SHP77 (cell line): ENCODE measurements at regions not wholly inside any gene's neighbourhood (a gene's known extent, or its start where the extent isn't known, plus 50 kb on each side); places are given as distances from the start of the nearest gene placed in this dataset.
"Not testable (repeated sequence)": the region's sequence is repeated elsewhere in the genome, so short reads cannot be mapped to it uniquely, and the experiment has no call there.

Source experiments
- DNase-seq, 2 experiments: peaks; one replicate each; lab custom pipeline; 2025; lab: John Stamatoyannopoulos, UW

GRCh38 chr6:68022968-68023367 lies 612.1 kb upstream of the ADGRB3 start:
- DNase-seq: not testable (repeated sequence)

DNA sequence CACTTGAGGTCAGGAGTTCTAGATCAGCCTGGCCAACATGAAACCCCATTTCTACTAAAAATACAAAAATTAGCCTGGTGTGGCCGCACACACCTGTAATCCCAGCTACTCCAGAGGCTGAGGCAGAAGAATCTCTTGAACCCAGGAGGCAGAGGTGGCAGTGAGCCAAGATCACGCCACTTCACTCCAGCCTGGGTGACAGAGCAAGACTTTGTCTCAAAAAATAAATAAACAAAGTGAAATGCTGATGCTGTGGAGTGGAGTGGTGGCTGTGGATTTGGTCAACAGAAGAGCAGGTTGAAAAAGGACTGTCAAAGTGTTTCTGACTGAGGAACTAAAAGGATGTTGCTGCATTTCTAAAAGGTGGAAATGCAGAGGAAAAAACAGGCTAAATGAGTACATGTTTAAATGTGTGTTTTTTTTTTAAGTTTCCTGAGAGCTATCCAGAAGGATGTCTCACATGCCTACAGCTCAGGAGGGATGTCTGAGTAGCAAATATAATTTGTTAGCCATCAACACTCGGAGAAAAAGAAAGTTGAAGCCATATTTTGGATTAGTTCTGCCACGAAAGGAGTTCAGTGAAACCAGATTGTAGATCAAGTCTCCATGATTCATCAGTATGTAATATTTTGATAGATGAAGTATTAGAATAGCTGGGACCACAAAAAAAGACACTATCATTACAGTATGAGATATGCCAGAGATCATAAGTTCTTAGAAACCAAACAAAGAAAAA lies 621.1 kb upstream of the ADGRB3 start:
- no peak for DNase-seq

GRCh38 chr6:68012822-68013221 lies 622.3 kb upstream of the ADGRB3 start:
- DNase-seq: no peak

DNA sequence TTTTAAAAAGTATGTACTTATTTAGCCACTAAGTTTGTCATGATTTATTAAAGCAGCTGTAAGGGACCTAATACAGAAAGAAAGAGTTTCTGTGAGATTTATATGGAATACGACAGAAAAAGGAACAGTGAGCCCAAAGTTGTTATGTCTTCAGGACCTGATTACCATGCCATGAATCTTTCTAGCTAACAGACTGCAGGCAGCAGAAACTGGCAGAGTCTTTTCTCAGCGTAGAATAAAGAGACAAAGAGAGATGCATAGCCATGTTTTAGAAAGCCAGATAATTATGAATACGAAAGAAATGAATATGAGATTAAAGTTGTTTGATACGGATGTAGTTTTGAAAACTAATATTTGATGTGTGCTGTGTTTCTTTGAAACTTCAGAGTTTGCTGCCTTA lies 624.1 kb upstream of the ADGRB3 start:
- no peak for DNase-seq

- no peak for DNase-seq
Observed at GRCh38 chr6:68008445-68008844, 626.6 kb upstream of the ADGRB3 start.

GRCh38 chr6:68007717-68008116 lies 627.4 kb upstream of the ADGRB3 start:
- DNase-seq: no peak

- DNase-seq: no peak
Observed at GRCh38 chr6:67986694-67987232, 648.3 kb upstream of the ADGRB3 start.

- DNase-seq: no peak
Observed at GRCh38 chr6:67976486-67976885, 658.6 kb upstream of the ADGRB3 start.

DNA sequence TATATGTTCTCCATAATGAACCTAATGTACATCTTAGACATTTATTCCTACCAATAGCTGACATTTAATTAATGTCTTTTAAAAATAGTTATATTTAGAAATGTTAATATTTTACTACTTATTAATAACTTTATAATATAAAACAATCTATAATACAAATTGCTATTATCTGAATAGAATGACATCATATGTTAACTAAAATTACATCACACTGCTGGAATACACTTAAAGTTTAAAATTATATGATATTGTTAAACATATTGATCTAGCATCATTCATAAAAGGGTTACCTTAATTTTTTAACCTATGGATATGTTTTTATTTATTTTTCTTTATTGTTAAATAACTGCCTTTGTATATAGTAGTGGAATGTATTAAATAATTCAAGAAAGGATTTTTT lies 660.2 kb upstream of the ADGRB3 start:
- DNase-seq: no peak

DNA sequence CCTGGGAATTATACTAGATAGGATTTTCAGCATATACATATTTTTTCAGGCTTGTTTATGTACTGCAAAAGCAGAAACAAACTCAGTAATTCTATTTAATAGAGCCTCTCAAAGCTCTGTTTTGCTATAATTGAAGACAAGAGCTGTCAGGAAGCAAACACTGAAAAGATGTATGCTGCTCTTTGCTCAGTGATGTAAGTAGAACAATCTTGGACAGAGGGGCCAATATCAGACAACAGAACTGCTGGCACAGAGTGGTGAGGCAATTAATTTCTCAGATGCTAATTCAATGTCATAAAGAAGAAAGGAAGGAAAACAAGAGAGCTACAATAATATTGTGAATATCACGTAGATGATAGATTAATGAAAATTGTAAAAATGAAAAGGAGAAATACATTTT lies 663.3 kb upstream of the ADGRB3 start:
- no peak for DNase-seq

DNA sequence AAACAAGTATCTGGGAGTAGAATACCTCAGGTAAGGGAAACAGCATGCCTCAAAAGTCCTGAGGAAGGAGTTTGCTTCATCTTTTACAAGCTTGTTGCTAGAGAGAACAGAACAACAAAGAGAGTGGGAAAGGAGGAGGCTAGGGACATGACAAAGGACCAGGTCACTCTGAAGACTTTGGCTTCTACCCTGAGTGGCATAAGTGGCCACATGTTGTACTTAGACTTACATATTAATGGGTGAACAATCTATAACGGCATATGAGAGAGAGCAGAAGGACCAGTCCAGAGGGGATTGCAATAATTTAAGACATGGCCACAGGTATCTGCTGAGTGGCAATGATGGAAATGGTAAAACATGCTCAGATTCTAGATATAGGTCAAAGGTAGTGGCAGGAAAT lies 668.3 kb upstream of the ADGRB3 start:
- DNase-seq: no peak

DNA sequence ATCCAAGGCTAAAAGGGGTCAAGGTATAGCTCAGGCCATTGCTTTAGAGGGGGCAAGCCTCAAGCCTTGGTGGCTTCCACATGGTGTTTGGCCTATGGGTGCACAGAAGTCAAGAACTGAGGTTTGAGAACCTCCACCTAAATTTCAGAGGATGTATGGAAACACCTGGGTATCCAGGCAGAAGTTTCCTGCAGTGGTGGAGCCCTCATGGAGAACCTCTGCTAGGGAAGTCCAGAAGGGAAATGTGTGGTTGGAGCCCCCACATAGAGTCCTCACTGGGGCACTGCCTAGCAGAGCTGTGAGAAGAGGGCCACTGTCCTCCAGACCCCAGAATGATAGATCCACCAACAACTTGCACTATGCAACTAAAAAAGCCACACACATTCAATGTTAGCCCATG lies 678.7 kb upstream of the ADGRB3 start:
- no peak for DNase-seq

GRCh38 chr6:67952948-67953347 lies 682.1 kb upstream of the ADGRB3 start:
- no peak for DNase-seq

- no peak for DNase-seq
Observed at GRCh38 chr6:67952121-67952520, 683.0 kb upstream of the ADGRB3 start.

DNA sequence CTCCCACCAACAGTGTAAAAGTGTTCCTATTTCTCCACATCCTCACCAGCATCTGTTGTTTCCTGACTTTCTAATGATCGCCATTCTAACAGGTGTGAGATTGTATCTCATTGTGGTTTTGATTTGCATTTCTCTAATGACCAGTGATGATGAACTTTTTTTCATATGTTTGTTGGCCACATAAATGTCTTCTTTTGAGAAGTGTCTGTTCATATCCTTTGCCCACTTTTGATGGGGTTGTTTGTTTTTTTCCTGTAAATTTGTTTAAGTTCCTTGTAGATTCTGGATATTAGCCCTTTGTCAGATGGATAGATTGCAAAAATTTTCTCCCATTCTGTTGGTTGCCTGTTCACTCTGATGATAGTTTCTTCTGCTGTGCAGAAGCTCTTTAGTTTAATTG lies 687.3 kb upstream of the ADGRB3 start:
- DNase-seq: not testable (repeated sequence)

GRCh38 chr6:67935976-67936477 lies 699.1 kb upstream of the ADGRB3 start:
- DNase-seq: no peak

- DNase-seq: peak in 1 of 2 experiments; percentile 2
Observed at GRCh38 chr6:67933278-67933677, 701.8 kb upstream of the ADGRB3 start.

DNA sequence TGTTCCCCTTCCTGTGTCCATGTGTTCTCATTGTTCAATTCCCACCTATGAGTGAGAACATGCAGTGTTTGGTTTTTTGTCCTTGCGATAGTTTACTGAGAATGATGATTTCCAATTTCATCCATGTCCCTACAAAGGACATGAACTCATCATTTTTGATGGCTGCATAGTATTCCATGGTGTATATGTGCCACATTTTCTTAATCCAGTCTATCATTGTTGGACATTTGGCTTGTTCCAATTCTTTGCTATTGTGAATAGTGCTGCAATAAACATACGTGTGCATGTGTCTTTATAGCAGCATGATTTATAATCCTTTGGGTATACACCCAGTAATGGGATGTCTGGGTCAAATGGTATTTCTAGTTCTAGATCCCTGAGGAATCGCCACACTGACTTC lies 712.5 kb upstream of the ADGRB3 start:
- not testable (repeated sequence) for DNase-seq

- not testable (repeated sequence) for DNase-seq
Observed at GRCh38 chr6:67920040-67920439, 715.0 kb upstream of the ADGRB3 start.

DNA sequence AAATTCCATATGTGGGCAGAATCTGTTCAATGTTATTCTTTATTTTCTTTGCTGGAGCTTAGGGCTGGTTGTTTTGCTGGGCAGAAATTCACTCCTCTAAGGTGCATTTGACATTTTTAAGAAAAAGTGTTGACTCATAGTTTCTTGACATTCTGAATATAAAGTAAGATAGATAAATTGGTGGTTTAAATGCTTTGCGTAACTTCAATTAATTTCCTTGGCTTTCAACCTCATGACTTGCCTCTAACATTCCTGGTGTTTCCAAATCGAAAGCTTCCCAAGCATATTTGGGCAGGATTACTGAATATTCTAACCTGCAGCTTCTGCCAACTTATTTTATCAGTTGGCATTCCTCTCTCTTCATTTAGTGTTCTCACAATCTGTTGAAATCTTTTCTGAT lies 718.7 kb upstream of the ADGRB3 start:
- DNase-seq: no peak

DNA sequence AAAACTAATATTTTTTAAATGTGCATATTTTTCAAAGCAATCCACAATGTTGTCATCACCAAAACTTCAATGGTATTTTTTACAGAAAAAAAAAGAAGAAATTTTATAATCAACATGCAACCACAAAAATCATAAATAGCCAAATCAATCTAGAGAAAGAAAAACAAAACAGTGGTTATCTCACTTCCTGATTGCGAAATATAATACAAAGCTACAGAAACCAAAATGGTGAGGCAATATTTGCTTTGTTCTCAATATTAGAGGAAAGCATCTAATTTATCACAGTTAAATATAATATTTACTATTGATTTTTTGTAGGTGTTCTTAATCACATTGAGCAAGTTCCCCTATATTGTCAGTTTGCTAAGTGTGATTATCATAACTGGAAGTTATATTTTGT lies 720.7 kb upstream of the ADGRB3 start:
- no peak for DNase-seq

DNA sequence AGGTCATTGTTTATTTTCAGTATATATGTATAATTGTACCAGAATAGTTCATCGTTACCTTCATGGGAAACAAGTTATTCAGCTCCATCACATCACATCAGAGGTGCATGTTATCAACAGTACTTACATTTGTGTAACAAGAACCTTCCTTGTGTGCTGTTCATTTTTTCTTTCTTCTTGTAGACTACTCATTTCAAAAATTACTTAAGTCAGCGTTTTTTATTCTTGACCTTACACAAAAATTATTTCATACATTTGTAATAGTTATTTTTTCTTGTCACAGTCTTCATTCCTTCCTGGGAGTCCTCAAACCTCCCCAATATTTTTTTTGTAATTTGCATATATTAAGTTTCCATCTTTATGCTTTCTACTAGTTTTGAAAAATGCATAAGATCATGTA lies 725.7 kb upstream of the ADGRB3 start:
- no peak for DNase-seq

DNA sequence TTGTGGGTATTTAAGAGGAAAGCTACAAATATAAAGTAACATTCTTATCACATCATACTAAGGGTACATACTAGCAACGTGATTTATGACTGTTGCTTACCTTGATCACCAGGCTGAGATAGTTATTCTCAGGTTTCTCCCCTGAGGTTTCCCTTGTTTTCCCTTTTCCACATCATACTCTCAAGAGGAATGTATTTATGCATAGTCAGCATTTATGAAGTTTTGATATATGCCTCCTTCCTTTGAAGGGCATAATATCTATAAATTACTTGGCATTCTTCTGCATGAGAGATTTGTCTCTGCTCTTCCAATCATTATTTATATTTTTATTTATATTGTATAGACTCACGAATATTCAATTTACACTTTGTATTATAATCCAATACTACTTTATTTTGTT lies 726.7 kb upstream of the ADGRB3 start:
- DNase-seq: no peak

GRCh38 chr6:67904735-67905134 lies 730.3 kb upstream of the ADGRB3 start:
- DNase-seq: not testable (repeated sequence)
